ENCODE measurements at regions not wholly inside any gene's neighbourhood (a gene's known extent, or its start where the extent isn't known, plus 50 kb on each side); places are given as distances from the start of the nearest gene placed in this dataset.

DNA sequence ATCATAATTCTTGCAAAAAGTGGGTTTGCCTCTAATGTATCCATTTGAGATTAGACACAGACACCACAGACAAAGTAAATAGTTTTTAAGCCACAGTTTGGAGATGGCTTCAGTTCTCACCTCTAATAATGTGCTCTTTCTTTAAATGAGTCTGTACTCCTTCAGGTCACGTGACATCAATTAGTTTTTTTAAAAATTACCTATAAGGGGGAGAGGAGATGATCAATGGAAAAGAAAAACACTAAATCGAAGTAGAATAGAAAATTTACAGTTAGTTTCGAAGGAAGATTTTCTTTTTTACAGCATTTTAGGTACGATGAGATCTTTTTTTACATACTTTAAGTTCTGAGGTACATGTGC, 849.2 kb downstream of the KCNMA1 start:
- TF ChIP-seq, protein P1, sequence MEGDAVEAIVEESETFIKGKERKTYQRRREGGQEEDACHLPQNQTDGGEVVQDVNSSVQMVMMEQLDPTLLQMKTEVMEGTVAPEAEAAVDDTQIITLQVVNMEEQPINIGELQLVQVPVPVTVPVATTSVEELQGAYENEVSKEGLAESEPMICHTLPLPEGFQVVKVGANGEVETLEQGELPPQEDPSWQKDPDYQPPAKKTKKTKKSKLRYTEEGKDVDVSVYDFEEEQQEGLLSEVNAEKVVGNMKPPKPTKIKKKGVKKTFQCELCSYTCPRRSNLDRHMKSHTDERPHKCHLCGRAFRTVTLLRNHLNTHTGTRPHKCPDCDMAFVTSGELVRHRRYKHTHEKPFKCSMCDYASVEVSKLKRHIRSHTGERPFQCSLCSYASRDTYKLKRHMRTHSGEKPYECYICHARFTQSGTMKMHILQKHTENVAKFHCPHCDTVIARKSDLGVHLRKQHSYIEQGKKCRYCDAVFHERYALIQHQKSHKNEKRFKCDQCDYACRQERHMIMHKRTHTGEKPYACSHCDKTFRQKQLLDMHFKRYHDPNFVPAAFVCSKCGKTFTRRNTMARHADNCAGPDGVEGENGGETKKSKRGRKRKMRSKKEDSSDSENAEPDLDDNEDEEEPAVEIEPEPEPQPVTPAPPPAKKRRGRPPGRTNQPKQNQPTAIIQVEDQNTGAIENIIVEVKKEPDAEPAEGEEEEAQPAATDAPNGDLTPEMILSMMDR (IDR thresholded peaks at IDR 0.05), result no peak
- TF ChIP-seq POLR2AphosphoS5 (IDR thresholded peaks at IDR 0.05) (no peak), POLR2A (IDR thresholded peaks at IDR 0.05) (no peak)
